ENCODE measurements at regions not wholly inside any gene's neighbourhood (a gene's known extent, or its start where the extent isn't known, plus 50 kb on each side); places are given as distances from the start of the nearest gene placed in this dataset.

- no peak for DNase-seq (ENCODE audit: low read depth)
- TF ChIP-seq, protein P1, sequence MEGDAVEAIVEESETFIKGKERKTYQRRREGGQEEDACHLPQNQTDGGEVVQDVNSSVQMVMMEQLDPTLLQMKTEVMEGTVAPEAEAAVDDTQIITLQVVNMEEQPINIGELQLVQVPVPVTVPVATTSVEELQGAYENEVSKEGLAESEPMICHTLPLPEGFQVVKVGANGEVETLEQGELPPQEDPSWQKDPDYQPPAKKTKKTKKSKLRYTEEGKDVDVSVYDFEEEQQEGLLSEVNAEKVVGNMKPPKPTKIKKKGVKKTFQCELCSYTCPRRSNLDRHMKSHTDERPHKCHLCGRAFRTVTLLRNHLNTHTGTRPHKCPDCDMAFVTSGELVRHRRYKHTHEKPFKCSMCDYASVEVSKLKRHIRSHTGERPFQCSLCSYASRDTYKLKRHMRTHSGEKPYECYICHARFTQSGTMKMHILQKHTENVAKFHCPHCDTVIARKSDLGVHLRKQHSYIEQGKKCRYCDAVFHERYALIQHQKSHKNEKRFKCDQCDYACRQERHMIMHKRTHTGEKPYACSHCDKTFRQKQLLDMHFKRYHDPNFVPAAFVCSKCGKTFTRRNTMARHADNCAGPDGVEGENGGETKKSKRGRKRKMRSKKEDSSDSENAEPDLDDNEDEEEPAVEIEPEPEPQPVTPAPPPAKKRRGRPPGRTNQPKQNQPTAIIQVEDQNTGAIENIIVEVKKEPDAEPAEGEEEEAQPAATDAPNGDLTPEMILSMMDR (IDR thresholded peaks at IDR 0.05; ENCODE audit: insufficient read depth, low read depth, low read length): no peak
- H3K4me3 ChIP-seq (ENCODE audit: low read depth, low read length): no peak overlapping the region
These were observed 220.9 kb downstream of the RFPL4B start for GRCh38 chr6:112568066-112568465.

DNA sequence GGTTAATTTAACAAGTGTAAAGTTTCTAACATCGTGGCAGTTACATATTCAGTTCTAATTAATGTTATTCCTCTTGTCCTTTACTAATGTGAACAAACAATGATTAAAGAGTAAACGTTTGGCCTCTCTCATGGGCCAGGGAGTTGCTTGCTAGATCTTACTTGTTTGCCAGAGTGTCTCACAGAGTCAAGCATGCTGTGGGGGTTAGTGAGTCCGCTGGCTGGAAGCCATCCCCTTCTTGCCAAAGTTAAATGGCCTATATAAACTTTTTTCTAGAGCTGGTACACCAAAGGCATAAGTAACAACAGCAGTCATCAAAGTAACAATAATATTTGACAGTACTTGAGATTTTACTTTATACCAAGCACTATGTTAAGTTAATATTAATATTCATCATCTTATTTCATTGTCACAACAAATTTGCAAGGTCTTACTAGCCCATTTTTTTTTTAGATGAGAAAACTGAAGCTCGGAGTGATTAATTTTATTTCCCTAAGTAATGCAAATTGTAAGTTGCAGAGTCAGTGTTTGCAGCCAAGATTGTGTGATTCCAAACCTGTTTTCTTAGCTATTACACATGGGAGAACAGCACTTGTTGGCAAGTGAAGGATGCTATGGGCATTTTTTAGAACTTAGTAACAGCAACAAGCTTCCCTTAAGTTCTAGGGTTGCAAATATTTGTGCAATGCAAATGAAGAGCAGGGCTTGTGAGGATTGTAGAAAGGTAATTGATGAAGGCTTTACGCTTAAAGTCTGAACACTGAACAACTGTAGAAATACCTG lies 224.5 kb downstream of the RFPL4B start:
- TF ChIP-seq, protein P1 (IDR thresholded peaks at IDR 0.05; ENCODE audit: insufficient read depth, low read depth, low read length): no peak
- DNase-seq (ENCODE audit: low read depth): peak; percentile 13
- no peak overlapping the region for H3K4me3 ChIP-seq (ENCODE audit: low read depth, low read length)

- TF ChIP-seq, protein P1 (IDR thresholded peaks at IDR 0.05; ENCODE audit: insufficient read depth, low read depth, low read length): no peak
- no peak overlapping the region for H3K4me3 ChIP-seq (ENCODE audit: low read depth, low read length)
- DNase-seq (ENCODE audit: low read depth): no peak
These were observed 227.1 kb downstream of the RFPL4B start for GRCh38 chr6:112574190-112574589.

DNA sequence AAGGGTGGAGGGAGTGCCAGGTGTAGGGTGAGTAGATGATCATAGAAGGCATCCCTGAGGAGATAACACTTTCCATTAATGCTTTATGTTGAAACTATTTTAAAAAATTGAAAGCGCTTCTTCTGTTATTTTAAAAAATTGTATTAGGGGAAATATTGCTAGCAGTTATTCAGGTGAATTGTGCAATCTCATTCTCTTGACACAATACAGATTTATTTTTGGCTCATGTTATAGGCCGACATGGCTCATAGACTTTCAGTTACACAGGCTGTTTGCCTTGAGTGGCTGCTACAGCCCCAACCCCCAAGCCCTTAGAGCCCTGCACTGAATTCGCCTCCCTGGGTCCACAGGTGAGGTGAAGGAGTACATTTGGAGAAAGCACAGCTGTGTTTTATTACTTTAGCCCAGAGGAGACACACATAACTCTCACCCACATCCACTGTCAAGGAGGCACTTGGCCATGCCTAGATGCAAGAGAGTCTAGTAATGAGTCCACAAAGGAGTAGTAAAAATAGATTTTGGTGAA lies 228.2 kb downstream of the RFPL4B start:
- TF ChIP-seq, protein P1 (IDR thresholded peaks at IDR 0.05; ENCODE audit: insufficient read depth, low read depth, low read length): no peak
- no peak overlapping the region for H3K4me3 ChIP-seq (ENCODE audit: low read depth, low read length)
- no peak for DNase-seq (ENCODE audit: low read depth)

- TF ChIP-seq, protein P1 (IDR thresholded peaks at IDR 0.05; ENCODE audit: insufficient read depth, low read depth, low read length): no peak
- H3K4me3 ChIP-seq (ENCODE audit: low read depth, low read length): no peak overlapping the region
- no peak for DNase-seq (ENCODE audit: low read depth)
These were observed 229.3 kb downstream of the RFPL4B start for GRCh38 chr6:112576423-112576822.

DNA sequence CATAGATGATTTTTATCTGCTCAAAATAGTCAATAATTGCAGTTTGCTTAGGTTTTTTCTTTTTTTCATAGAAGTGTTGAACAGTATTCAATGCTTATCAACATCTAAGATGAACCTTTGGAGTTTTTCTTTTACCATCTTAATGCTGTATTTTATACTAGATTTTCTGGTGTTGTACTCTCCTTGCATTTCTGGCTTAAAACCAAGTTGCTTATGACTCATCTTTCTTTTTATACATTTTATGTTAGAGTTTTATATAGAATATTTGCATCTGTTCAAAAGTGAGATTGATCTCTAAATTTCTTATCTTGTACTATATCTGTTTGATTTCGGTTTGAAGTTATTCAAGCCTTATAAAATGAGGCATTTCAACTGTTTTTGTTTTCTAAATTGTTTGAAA lies 232.5 kb downstream of the RFPL4B start:
- TF ChIP-seq, protein P1 (IDR thresholded peaks at IDR 0.05; ENCODE audit: insufficient read depth, low read depth, low read length): no peak
- DNase-seq (ENCODE audit: low read depth): no peak
- no peak overlapping the region for H3K4me3 ChIP-seq (ENCODE audit: low read depth, low read length)

Measured in fibroblast of villous mesenchyme (primary cell).